Fibroblast of mammary gland (primary cell): ENCODE measurements at regions not wholly inside any gene's neighbourhood (a gene's known extent, or its start where the extent isn't known, plus 50 kb on each side); places are given as distances from the start of the nearest gene placed in this dataset.

Experiments used
- DNase-seq: peaks from one replicate; pipeline ENCODE4 v3.0.0-alpha.2; 2010; ENCODE audit warnings: low read depth
- H3K4me3 ChIP-seq: 2 replicates; pipeline ENCODE4 v1.5.1; 2011; ENCODE audit warnings: low read depth, mild to moderate bottlenecking, low read length, moderate library complexity; ENCODE audit not compliant: control insufficient read depth
- TF ChIP-seq, protein P1 (sequence below): conservative IDR thresholded peaks from 2 replicates; pipeline ENCODE4 v1.5.1; 2011; ENCODE audit warnings: low read depth, low read length, inconsistent platforms; ENCODE audit not compliant: control insufficient read depth, insufficient read depth

DNA sequence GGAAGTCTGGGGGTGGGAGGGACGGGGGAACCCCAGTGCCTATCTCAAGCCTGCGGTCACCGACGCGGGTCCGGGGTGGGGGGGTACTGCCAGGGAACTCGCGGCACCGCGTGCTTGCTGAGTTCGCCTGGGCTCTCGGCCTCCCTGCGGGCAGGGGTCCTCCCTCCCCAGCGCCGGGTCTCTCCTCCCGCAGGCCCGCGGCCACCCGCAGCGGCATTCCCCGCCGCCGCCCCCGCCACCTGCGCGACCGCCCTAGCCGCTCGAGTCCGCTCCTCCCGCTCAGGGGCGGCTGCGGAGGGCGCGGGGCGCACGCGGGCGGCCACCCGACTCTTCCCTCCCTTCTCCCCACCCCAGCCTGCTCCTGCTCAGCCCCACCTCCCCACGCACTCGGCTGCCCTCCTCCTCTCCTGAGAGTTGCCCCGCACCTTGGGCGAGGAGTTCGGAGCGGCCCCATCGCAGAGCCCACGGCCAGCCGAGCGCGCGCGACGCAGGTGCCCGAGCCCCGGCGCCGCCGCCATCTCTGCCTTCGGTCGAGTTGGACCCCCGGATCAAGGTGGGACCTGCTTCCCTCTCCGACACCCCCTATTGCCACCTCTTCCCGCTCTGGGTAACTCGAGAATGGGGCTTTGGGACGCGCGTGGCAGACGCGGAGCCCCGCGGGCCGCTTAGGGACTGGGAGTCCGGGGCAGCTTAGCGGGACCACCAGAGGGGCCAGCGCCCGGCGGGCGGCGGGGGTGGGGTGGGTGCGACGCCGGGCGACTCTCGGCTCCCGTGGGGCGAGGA lies 105.0 kb downstream of the LEPR start:
- no peak for DNase-seq
- peak overlapping the region; percentile 30 for H3K4me3 ChIP-seq
- TF ChIP-seq, protein P1, sequence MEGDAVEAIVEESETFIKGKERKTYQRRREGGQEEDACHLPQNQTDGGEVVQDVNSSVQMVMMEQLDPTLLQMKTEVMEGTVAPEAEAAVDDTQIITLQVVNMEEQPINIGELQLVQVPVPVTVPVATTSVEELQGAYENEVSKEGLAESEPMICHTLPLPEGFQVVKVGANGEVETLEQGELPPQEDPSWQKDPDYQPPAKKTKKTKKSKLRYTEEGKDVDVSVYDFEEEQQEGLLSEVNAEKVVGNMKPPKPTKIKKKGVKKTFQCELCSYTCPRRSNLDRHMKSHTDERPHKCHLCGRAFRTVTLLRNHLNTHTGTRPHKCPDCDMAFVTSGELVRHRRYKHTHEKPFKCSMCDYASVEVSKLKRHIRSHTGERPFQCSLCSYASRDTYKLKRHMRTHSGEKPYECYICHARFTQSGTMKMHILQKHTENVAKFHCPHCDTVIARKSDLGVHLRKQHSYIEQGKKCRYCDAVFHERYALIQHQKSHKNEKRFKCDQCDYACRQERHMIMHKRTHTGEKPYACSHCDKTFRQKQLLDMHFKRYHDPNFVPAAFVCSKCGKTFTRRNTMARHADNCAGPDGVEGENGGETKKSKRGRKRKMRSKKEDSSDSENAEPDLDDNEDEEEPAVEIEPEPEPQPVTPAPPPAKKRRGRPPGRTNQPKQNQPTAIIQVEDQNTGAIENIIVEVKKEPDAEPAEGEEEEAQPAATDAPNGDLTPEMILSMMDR: no peak

DNA sequence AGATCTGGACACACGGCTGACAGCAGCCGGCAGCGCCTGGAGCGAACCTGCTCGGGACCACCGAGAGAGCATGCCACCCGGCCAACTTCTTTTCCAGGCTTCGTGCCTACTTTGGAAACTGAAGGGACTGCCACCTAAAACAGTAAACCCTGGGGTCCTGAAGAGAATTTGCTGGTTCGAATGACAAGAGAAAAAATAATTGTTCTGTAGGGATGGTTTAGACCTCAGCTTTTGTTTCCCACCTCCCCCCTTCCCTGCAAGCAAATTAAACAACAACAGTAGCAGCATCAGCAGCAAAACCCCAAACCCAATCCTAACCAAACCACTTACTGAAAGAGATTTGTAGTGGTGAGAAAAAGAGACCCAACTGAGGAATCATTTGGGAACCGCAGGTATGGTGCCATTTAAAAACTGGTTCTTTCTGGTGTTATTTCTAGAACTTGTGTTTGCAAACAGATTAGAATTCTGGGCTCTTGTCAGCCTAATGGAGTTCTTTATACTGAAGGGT lies 105.6 kb downstream of the LEPR start:
- no peak for DNase-seq
- TF ChIP-seq, protein P1: no peak
- H3K4me3 ChIP-seq: no peak overlapping the region

DNA sequence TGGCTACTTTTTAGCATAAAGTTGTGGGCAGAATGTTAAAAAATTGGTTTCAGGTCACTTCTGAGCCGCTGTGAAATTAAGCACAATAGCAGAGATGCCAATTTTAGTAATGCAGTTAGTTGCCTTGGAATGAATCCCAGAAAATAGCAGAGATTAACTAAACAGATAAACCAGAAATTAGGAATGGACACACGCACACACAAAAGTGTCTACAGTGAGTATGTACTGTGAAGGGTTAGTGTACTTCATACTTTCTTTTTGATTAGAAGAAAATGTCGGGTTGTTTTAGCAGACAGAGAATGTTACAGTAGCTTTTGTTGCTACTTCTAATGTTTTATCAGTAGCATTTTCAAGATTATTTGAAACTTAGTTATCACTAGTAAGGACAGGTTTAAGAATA lies 106.7 kb downstream of the LEPR start:
- DNase-seq: peak; percentile 21
- TF ChIP-seq, protein P1: no peak
- H3K4me3 ChIP-seq: no peak overlapping the region

DNA sequence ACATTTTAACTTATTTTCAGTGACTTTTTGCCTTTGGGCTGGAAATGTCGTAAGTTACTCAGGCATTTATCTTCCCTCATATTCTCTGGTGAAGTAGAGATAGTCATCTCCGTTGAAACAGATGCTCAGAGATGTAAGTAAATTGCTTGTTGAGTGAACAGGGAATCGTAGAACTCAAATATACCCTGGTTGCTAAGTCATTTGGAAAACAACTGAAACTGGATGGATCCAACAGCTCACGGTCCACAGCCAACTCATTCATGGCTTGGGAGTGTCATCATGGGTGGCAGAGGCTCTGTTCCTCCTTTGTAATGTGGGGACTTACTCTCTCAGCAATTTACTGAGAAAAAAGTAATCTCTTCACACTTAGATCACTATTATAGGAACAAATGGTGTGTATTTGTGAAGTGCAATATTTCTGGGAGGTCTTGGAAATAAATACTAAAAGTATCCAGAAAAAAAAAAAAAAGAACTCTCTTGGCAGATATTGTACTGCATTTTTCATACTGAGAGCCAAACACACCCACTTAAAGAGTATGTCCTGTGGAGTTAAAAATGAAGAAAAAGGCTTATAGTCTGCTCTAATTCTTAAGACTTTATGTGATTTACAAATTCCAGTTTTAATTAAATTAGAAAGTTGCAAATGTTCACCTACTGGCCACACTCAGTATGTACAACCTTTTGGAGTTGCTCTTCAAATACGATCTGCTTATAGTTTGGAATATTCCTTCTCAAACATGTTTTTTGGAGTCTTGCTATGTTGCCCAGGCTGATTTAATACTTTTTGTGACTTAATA lies 107.4 kb downstream of the LEPR start:
- H3K4me3 ChIP-seq: no peak overlapping the region
- TF ChIP-seq, protein P1: peak; percentile 25
- DNase-seq: no peak

DNA sequence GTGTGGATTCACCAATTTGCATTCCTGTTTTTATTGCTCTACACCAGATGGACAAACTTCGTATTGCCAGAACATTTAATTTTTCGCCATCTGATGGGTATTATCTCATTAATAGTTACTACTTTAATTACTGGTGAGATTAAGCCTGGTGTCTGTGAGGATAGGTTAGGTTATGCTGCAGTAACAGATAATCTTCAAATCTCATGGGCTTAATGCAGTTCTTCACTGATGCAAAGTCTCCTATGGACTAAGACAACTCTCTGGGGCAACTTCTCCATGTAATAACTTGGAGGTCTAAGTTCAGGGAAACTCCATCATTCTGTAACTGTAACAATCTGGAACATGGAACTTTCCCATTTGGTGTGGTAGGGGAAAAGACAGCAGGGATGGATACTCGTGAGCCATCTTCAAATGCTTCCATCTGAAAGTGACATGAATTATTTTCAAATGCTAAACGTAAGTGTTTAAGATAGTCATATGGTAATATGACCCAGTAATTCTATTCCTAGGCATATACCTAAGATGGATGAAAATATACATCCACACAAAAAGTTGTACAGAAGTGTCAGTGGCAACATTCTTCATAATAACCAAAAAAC lies 111.6 kb downstream of the LEPR start:
- TF ChIP-seq, protein P1: no peak
- DNase-seq: no peak
- H3K4me3 ChIP-seq: no peak overlapping the region

DNA sequence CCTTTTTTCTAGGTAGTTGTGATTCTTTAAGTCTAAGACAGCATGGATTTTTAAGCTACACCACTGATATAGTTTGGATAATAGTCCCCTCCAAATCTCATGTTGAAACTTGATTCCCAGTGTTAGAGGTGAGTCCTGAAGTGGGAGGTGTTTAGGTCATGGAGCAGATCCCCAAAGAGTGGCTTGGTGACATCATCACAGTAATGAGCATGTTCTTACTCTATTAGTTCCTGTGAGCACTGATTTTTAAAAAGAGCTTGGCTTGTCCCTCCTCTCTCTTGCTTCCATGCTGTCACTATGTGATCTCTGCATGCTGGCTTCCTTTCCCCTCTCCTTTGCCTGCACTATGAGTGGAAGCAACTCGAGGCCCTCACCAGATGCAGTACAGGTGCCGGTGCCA lies 115.5 kb downstream of the LEPR start:
- no peak for DNase-seq
- TF ChIP-seq, protein P1: no peak
- H3K4me3 ChIP-seq: no peak overlapping the region
